Activated naive CD4-positive, alpha-beta T cell treated with anti-CD3 and anti-CD28 coated beads, Interleukin-2, amount 10 ng/mL, durations not matched to agents 7 days and 5 days (primary cell): ENCODE measurements at regions not wholly inside any gene's neighbourhood (a gene's known extent, or its start where the extent isn't known, plus 50 kb on each side); places are given as distances from the start of the nearest gene placed in this dataset.

ENCODE experiments used
- CTCF ChIA-PET: fragments of 350-600 bp; sonication (Branson Sonifier 250); formaldehyde crosslinking; loops from one replicate; lab custom pipeline; 2021; ENCODE audit warnings: antibody characterized with exemption; lab: Charles Lee
- DNase-seq: peaks from one replicate; pipeline ENCODE4 v3.0.0-alpha.2; 2020
- H3K27ac Mint-ChIP-seq: one replicate; pipeline ENCODE4 v1.8.0; 2021; ENCODE audit warnings: mild to moderate bottlenecking, moderate library complexity, mixed read lengths
- H3K27me3 Mint-ChIP-seq: one replicate; pipeline ENCODE4 v1.8.0; 2021; ENCODE audit warnings: mild to moderate bottlenecking, mixed read lengths
- H3K36me3 Mint-ChIP-seq: one replicate; pipeline ENCODE4 v1.8.0; 2021; ENCODE audit warnings: mixed read lengths
- H3K4me1 Mint-ChIP-seq: one replicate; pipeline ENCODE4 v1.8.0; 2021; ENCODE audit warnings: mixed read lengths
- H3K4me3 Mint-ChIP-seq: one replicate; pipeline ENCODE4 v1.8.0; 2021; ENCODE audit warnings: mild to moderate bottlenecking, moderate library complexity, mixed read lengths
- H3K9me3 Mint-ChIP-seq: one replicate; pipeline ENCODE4 v1.8.0; 2021; ENCODE audit warnings: mixed read lengths

DNA sequence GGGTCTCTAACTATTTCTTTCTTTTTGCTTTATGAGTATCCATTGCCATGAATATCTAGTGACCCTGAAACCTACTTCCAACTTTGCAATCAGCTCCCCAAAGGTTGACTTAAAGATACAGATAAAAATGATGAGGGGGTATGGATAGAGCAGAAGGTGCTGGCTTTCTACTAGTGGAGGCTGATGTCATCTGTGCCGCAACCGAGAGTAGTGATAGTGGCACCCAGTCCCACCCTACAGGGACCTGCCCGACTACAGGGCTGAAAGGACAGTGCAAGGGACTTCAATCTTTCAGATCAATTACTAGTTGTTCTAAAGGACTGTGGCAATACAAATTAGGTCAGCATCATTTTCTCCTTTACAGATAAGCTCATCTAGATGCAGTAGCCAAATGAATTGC lies 806.0 kb downstream of the VRK1 start:
- no peak overlapping the region for H3K4me3 Mint-ChIP-seq
- H3K9me3 Mint-ChIP-seq: peaks cover 17% of the 10 kb centered on the region
- H3K27me3 Mint-ChIP-seq: no peaks in the 10 kb centered on the region
- DNase-seq: peak; percentile 66
- peaks cover 35% of the 10 kb centered on the region for H3K4me1 Mint-ChIP-seq
- no peak overlapping the region for H3K27ac Mint-ChIP-seq
- peaks cover 16% of the 10 kb centered on the region for H3K36me3 Mint-ChIP-seq
- CTCF ChIA-PET: interaction anchor here (1.2 kb wide), 1 partner anchor 9 kb away, joined by 3 read pairs; no protein-coding TSS in a partner anchor

DNA sequence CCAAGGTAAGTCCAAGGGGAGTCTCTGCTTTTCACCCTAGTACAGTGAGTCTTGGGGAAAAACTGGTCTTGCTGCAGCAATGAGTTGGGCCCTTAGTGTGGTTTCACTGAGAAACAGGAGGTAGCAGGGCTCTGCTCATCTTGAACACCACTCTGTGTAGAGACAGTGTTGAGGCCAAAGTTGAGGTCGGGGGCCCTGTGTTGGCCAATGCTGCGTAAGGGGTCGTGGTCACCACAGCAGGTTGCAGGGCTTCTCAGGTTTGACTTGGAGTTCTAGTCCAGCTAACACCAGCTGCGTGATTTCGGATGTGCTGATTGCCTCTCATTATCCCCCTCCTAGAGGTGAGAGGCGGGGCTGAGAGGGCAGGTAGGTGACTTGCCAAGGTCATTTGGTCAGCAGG lies 807.5 kb downstream of the VRK1 start:
- CTCF ChIA-PET: no interaction called here
- Mint-ChIP-seq H3K27me3 (no peaks in the 10 kb centered on the region), H3K9me3 (peaks cover 16% of the 10 kb centered on the region), H3K4me1 (peaks cover 35% of the 10 kb centered on the region), H3K36me3 (peaks cover 16% of the 10 kb centered on the region), H3K27ac (no peak overlapping the region), H3K4me3 (no peak overlapping the region)
- DNase-seq: no peak

DNA sequence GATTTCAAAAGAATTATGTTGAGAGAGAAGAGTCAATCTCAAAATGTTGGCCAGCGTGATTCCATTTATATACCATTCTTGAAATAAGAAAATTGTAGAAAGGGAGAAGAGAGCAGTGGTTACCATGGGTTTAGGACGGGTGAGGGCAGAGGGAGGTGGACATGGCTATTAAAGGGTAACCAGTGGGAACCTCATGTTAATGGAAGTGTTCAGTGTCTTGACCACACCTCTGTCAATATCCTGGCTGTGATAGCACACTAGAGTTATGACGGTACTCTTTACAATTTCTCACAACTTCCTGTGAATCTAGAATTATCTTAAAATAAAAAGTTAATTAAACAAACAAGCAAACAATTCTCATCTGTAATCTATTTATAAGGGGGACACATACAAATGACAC lies 821.2 kb downstream of the VRK1 start:
- H3K36me3 Mint-ChIP-seq: peaks cover 34% of the 10 kb centered on the region
- peak overlapping the region; percentile 95 for H3K27ac Mint-ChIP-seq
- H3K9me3 Mint-ChIP-seq: peaks cover 25% of the 10 kb centered on the region
- H3K4me3 Mint-ChIP-seq: no peak overlapping the region
- H3K4me1 Mint-ChIP-seq: peaks cover 48% of the 10 kb centered on the region
- no peaks in the 10 kb centered on the region for H3K27me3 Mint-ChIP-seq
- CTCF ChIA-PET: no interaction called here
- DNase-seq: no peak

DNA sequence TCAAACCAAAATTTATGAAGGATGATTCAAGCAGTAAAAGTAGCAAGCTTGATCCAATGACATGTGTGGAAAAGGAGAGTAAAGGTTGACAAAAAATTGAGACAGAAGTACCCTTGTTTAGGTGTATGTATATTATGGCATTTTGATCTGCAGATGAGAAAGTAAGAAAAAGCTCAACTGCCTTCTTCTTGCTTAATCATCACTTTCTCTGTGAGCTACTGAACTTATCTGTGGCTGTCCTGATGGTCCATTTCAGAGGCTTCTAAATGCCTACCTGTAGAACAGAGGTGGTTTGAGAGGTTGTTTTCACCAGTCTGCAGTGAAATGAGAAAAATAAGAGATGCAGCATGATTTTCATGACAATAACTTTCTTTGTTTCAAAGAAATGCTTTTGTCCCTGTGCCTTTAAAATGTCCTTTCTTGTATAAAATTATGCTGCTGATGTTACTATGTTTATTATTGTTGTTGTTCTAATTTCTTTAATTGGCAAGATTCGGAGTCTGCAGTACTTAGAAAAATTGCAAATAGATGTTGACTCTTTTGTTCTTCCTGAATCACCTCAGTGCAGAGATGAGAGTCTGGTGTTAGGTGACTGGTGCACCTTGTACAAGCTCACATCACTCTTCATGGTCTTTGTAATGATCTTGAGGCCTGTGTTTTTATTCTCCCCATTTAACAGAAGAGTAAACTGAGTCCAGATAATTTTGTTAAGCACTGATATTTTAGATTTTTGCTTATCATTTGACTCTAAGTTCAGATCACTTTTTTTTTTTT lies 821.9 kb downstream of the VRK1 start:
- H3K27ac Mint-ChIP-seq: peak overlapping the region; percentile 95
- no peaks in the 10 kb centered on the region for H3K27me3 Mint-ChIP-seq
- no peak for DNase-seq
- H3K4me1 Mint-ChIP-seq: peaks cover 48% of the 10 kb centered on the region
- H3K4me3 Mint-ChIP-seq: peak overlapping the region; percentile 29
- peaks cover 21% of the 10 kb centered on the region for H3K9me3 Mint-ChIP-seq
- CTCF ChIA-PET: interaction anchor here (0.6 to 1.0 kb wide), 2 partner anchors 11 to 464 kb away, joined by 3 read pairs; no protein-coding TSS in a partner anchor
- H3K36me3 Mint-ChIP-seq: peaks cover 30% of the 10 kb centered on the region

DNA sequence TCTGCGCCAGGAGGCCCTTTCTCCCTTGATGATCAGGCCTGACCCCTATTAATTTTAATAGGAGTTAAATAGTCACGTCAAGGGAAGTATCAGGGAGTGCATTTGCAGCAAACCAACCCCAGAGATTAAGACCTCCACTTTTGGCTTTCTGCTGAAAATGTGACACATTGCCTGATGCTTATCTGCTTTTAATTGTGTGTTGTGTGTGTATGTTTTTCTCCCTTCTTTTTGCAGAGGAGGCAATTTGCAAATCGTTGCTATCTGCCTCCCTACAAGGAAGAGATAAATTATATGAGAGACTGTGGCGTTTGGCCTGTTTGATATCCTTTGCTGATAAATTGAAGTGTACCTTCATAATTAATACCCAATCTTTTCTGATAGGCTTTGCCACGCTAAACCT lies 822.9 kb downstream of the VRK1 start:
- peak overlapping the region; percentile 72 for H3K4me3 Mint-ChIP-seq
- peaks cover 48% of the 10 kb centered on the region for H3K4me1 Mint-ChIP-seq
- H3K36me3 Mint-ChIP-seq: peaks cover 24% of the 10 kb centered on the region
- CTCF ChIA-PET: interaction anchor here (1.0 kb wide), 1 partner anchor 12 kb away, joined by 3 read pairs; no protein-coding TSS in a partner anchor
- H3K9me3 Mint-ChIP-seq: peaks cover 14% of the 10 kb centered on the region
- H3K27me3 Mint-ChIP-seq: no peaks in the 10 kb centered on the region
- DNase-seq: no peak
- H3K27ac Mint-ChIP-seq: peak overlapping the region; percentile 95

DNA sequence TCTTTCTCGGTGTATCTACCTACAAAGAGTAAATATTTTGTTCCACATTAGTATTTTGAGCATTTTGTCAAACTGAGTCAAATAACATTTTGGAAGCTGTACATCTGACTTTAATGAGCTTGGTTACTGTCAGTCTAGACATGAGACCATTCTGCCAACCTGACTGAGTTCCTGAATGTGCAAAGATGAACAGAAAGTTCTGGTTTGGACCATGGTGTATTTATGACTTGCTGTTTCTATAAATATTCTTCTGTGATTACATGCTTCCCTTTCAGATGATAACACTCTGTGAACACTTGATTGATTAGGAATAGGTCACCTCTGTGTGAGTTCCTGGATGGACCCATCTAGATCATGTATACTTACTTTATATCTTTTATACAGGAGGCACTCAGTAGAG lies 827.8 kb downstream of the VRK1 start:
- H3K36me3 Mint-ChIP-seq: peaks cover 12% of the 10 kb centered on the region
- H3K9me3 Mint-ChIP-seq: peaks cover 5% of the 10 kb centered on the region
- H3K27me3 Mint-ChIP-seq: peaks cover 3% of the 10 kb centered on the region
- DNase-seq: no peak
- CTCF ChIA-PET: no interaction called here
- H3K4me3 Mint-ChIP-seq: no peak overlapping the region
- no peak overlapping the region for H3K27ac Mint-ChIP-seq
- H3K4me1 Mint-ChIP-seq: peaks cover 20% of the 10 kb centered on the region

DNA sequence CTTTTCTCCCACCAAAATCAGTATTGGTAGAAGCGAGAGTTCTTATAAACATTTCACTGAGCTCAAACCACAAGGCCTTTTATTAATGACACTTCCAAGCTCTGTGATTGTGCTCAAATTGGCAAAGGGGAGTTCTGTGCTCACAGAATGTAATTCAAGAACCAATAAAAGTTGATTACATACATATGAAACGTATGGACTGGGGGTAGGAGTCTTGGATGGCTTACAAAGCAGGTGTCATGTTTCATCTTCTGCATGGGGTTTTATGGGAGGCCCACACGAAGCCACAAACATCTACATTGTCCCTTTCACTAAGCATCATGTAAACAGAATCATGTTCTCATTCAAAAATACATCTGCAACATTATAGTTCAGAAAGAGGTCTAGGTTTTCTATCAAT lies 828.3 kb downstream of the VRK1 start:
- Mint-ChIP-seq H3K36me3 (peaks cover 12% of the 10 kb centered on the region), H3K9me3 (peaks cover 5% of the 10 kb centered on the region), H3K4me1 (peaks cover 15% of the 10 kb centered on the region), H3K27ac (no peak overlapping the region), H3K4me3 (no peak overlapping the region), H3K27me3 (peaks cover 3% of the 10 kb centered on the region)
- CTCF ChIA-PET: no interaction called here
- DNase-seq: no peak

DNA sequence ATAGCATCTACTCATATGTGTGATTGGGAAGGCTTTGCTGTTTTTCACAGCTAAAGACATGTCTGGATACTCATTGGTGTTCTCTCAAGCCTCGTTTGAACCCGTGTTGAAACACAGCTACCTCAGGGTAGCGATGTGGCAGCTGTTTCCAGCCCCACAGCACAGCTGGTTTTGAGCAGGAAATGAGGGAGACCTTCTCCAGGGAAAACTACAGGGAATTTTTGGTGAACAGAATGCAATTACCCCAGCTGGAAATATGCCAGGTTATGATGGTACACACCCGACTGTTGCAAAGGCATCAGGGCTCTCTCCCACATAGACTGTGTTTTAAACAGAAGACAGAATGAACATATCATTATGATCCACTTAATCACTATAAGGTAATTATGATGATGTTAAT lies 828.9 kb downstream of the VRK1 start:
- H3K36me3 Mint-ChIP-seq: peaks cover 10% of the 10 kb centered on the region
- no peak overlapping the region for H3K4me3 Mint-ChIP-seq
- peaks cover 5% of the 10 kb centered on the region for H3K9me3 Mint-ChIP-seq
- H3K27ac Mint-ChIP-seq: no peak overlapping the region
- peaks cover 9% of the 10 kb centered on the region for H3K4me1 Mint-ChIP-seq
- CTCF ChIA-PET: no interaction called here
- peaks cover 3% of the 10 kb centered on the region for H3K27me3 Mint-ChIP-seq
- no peak for DNase-seq

DNA sequence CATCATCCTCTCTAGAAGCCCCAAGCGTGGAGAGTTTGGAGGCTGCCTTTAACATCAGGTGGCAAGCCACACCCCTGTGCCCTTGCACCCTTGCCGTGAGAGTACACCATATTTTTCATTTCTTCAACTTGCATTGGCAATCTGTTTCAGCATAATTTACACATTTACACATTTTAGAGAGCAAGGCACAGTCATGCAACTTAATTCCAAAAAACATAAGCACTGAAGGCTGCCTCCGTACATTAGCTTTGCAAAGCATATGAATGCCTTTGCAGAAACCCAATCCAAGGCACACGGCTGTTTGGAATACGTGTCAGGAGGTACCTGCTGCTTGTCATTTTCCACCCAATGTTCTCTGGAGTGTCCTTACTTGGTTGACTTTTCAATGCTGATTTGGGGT lies 833.1 kb downstream of the VRK1 start:
- DNase-seq: no peak
- no peak overlapping the region for H3K4me3 Mint-ChIP-seq
- H3K27ac Mint-ChIP-seq: no peak overlapping the region
- peaks cover 21% of the 10 kb centered on the region for H3K4me1 Mint-ChIP-seq
- CTCF ChIA-PET: no interaction called here
- no peaks in the 10 kb centered on the region for H3K36me3 Mint-ChIP-seq
- H3K9me3 Mint-ChIP-seq: no peaks in the 10 kb centered on the region
- peaks cover 3% of the 10 kb centered on the region for H3K27me3 Mint-ChIP-seq

DNA sequence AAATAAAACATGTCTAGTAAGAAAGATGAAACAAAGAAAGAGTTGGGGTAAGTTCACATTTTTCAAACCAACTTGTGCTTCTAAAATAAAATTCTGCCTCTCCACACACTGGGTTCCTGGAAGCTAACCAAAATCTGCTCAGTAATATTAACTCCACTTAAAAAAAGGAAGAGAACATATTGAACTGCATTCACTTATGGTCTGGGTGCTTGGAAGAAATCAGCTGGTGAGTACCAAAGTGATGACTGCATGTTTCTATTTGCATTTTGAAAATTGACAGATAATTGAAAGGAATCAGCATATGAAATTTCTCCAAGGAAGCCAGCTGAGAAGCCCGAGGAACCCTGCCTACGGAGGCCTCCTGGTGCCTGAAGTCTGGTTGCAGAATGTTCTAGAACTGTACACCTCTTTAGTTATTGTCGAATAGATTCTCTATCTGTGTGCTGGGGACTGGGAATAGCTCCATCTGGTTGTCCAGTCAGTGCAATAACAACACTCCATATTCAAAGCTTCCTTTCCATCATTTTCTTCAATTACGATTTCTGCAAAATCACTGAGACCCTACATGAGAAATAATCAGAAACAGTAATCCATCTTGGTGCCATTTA lies 836.1 kb downstream of the VRK1 start:
- no peak for DNase-seq
- Mint-ChIP-seq H3K27ac (no peak overlapping the region), H3K36me3 (peaks cover 3% of the 10 kb centered on the region), H3K9me3 (peaks cover 2% of the 10 kb centered on the region), H3K4me3 (no peak overlapping the region), H3K4me1 (peaks cover 44% of the 10 kb centered on the region), H3K27me3 (no peaks in the 10 kb centered on the region)
- CTCF ChIA-PET: no interaction called here

DNA sequence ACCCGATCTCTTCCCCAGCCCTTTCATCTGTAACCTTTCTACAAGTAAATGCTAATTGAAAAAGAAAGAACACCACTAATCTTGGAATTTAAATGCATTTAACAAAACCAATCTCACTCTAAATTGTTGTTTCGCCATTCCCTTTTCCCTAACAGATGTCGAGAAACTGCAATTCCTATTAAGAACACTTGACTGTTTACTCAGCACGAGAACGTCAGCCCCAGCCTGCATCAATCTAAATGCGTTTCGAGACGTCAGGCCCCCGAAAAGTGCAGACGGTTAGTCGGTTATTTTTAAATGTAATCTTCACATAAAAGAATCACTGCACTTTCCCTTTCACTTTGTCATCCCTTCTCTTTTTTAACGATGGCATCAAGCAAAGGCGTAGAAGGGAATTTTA lies 837.6 kb downstream of the VRK1 start:
- Mint-ChIP-seq H3K27ac (peak overlapping the region; percentile 78), H3K36me3 (peaks cover 3% of the 10 kb centered on the region), H3K4me3 (peak overlapping the region; percentile 73), H3K4me1 (peaks cover 57% of the 10 kb centered on the region), H3K9me3 (peaks cover 2% of the 10 kb centered on the region), H3K27me3 (no peaks in the 10 kb centered on the region)
- peak; percentile 65 for DNase-seq
- CTCF ChIA-PET: interaction anchor here (1.2 kb wide), 1 partner anchor 332 kb away, joined by 4 read pairs; no protein-coding TSS in a partner anchor

DNA sequence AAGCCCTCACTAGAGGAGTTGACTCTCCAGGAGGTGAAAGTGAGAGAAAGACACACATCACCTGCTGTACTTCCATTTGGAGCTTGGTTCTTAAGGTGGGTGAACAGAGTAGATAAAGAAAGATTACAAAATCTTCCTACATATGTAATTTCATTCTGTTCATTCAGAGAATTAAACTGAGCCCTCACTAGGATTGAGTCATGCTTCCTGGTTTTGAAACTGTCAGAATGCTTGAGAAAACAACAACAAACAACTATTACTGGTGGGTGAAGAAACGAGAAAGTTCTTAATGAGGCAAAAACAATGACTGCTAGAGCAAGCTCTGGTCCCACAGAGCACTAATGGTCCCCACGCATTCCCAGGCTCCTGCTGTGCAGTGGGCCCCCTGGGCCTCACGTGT lies 841.7 kb downstream of the VRK1 start:
- Mint-ChIP-seq H3K27me3 (no peaks in the 10 kb centered on the region), H3K9me3 (peaks cover 2% of the 10 kb centered on the region), H3K36me3 (peaks cover 3% of the 10 kb centered on the region), H3K27ac (peak overlapping the region; percentile 22), H3K4me3 (no peak overlapping the region), H3K4me1 (peaks cover 61% of the 10 kb centered on the region)
- CTCF ChIA-PET: interaction anchor here (0.7 kb wide), 1 partner anchor 701 kb away, joined by 3 read pairs; no protein-coding TSS in a partner anchor
- DNase-seq: no peak

DNA sequence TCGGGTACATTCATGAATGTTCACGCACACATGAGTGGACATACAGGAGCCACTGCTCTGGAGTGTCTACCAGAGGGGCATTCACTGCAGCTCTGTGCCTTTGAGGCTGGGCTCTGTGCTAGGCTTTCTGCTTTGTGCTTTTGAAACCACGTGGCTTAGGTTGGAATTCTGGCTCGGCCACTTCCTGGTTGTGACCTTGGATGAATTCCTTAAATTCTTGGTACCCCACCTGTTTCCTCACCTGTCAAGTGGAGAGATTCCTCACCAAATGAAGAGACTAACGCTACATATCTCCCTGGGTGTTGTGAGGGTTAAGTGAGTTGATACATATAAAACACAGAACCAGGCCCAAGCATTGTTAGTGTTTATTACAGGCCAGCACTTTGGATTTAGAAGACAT lies 842.8 kb downstream of the VRK1 start:
- Mint-ChIP-seq H3K27ac (no peak overlapping the region), H3K4me1 (peaks cover 51% of the 10 kb centered on the region), H3K27me3 (no peaks in the 10 kb centered on the region), H3K4me3 (no peak overlapping the region), H3K36me3 (peaks cover 3% of the 10 kb centered on the region), H3K9me3 (peaks cover 2% of the 10 kb centered on the region)
- no peak for DNase-seq
- CTCF ChIA-PET: no interaction called here

DNA sequence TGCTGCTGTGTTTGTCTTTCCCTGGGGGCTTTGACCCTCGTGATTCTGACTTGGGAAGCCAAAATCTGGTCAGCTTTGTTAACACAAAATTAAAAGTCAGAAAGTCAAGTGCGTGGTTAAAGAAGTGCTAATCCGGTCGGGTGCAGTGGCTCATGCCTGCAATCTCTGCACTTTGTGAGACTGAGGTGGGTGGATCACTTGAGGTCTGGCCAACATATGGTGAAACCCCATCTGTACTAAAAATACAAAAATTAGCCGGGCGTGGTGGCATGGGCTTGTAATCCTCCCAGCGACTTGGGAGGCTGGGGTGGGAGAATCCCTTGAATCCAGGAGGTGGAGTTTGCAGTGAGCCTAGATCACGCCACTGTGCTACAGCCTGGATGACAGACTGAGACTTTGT lies 844.6 kb downstream of the VRK1 start:
- Mint-ChIP-seq H3K36me3 (peaks cover 3% of the 10 kb centered on the region), H3K4me3 (no peak overlapping the region), H3K27ac (no peak overlapping the region), H3K27me3 (peaks cover 1% of the 10 kb centered on the region), H3K9me3 (peaks cover 2% of the 10 kb centered on the region), H3K4me1 (peaks cover 40% of the 10 kb centered on the region)
- CTCF ChIA-PET: no interaction called here
- DNase-seq: no peak

DNA sequence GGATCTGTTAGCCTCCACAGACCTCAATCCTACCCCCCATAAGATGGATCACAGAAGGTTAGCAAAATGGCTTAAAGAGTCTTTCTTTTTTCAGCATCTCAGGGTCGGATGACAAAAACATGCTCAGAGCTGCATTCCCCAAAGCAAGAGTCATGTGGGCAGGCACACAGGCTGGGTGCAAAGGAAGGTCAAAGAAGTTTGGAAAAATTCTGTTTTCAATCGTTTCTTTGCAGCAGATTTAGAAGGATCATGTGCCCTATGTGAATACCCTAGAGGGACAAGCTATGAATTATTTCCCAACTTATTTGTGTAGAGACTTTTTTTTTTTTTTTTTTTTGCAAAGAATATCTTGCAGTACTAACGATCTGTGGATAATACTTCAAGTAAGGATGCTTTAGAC lies 845.4 kb downstream of the VRK1 start:
- H3K27me3 Mint-ChIP-seq: peaks cover 6% of the 10 kb centered on the region
- H3K4me1 Mint-ChIP-seq: peaks cover 32% of the 10 kb centered on the region
- H3K27ac Mint-ChIP-seq: no peak overlapping the region
- peaks cover 2% of the 10 kb centered on the region for H3K9me3 Mint-ChIP-seq
- peaks cover 3% of the 10 kb centered on the region for H3K36me3 Mint-ChIP-seq
- CTCF ChIA-PET: no interaction called here
- DNase-seq: no peak
- H3K4me3 Mint-ChIP-seq: no peak overlapping the region
